Activated T-helper 1 cell treated with anti-CD3 and anti-CD28 coated beads, Interleukin-12 subunit alpha, Interleukin-12 subunit beta, Interleukin-2, Interleukin-4 antibody, amounts not matched to agents 30 ng/mL and 10 ng/mL and 1 ng/mL, durations not matched to agents 14 hours and 24 hours and 36 hours (primary cell): ENCODE measurements at regions not wholly inside any gene's neighbourhood (a gene's known extent, or its start where the extent isn't known, plus 50 kb on each side); places are given as distances from the start of the nearest gene placed in this dataset.

Experiments
- DNase-seq: peaks from one replicate; pipeline ENCODE4 v3.0.0; 2021; ENCODE audit warnings: low spot score
- H3K27ac Mint-ChIP-seq: one replicate; pipeline ENCODE4 v1.8.0; 2021; ENCODE audit warnings: mild to moderate bottlenecking, mixed read lengths
- H3K27me3 Mint-ChIP-seq: one replicate; pipeline ENCODE4 v1.8.0; 2022; ENCODE audit warnings: mild to moderate bottlenecking, moderate library complexity, mixed read lengths; ENCODE audit not compliant: insufficient read depth
- H3K36me3 Mint-ChIP-seq: one replicate; pipeline ENCODE4 v1.8.0; 2021; ENCODE audit warnings: low read depth, mixed read lengths
- H3K4me1 Mint-ChIP-seq: one replicate; pipeline ENCODE4 v1.8.0; 2021; ENCODE audit warnings: low read depth, mixed read lengths
- H3K4me3 Mint-ChIP-seq: one replicate; pipeline ENCODE4 v1.8.0; 2021; ENCODE audit warnings: mild to moderate bottlenecking, moderate library complexity, mixed read lengths
- H3K9me3 Mint-ChIP-seq: one replicate; pipeline ENCODE4 v1.8.0; 2021; ENCODE audit warnings: mixed read lengths
- intact Hi-C: fragments of 100-400 bp; cut with micrococcal nuclease; formaldehyde crosslinking; loops from one replicate; pipeline ENCODE4 v1.15.1; 2024

GRCh38 chr5:103435136-103435889, 127.3 kb downstream of the NUDT12 start:
- intact Hi-C loops: no loop called here
- no peak overlapping the region for H3K4me3 Mint-ChIP-seq
- H3K27me3 Mint-ChIP-seq: peaks cover 2% of the 10 kb centered on the region
- H3K4me1 Mint-ChIP-seq: no peaks in the 10 kb centered on the region
- H3K9me3 Mint-ChIP-seq: peaks cover 12% of the 10 kb centered on the region
- no peak overlapping the region for H3K27ac Mint-ChIP-seq
- no peaks in the 10 kb centered on the region for H3K36me3 Mint-ChIP-seq
- DNase-seq: no peak

- Mint-ChIP-seq H3K36me3 (no peaks in the 10 kb centered on the region), H3K9me3 (peaks cover 2% of the 10 kb centered on the region), H3K4me1 (no peaks in the 10 kb centered on the region), H3K4me3 (no peak overlapping the region), H3K27ac (no peak overlapping the region), H3K27me3 (peaks cover 2% of the 10 kb centered on the region)
- intact Hi-C loops: no loop called here
- DNase-seq: no peak
Observed at GRCh38 chr5:103434057-103434456, 128.5 kb downstream of the NUDT12 start.

- Mint-ChIP-seq H3K9me3 (no peaks in the 10 kb centered on the region), H3K27ac (no peak overlapping the region), H3K4me1 (no peaks in the 10 kb centered on the region), H3K27me3 (peaks cover 2% of the 10 kb centered on the region), H3K36me3 (no peaks in the 10 kb centered on the region), H3K4me3 (no peak overlapping the region)
- intact Hi-C loops: no loop called here
- no peak for DNase-seq
Observed at GRCh38 chr5:103433211-103433610, 129.4 kb downstream of the NUDT12 start.

- H3K4me1 Mint-ChIP-seq: no peaks in the 10 kb centered on the region
- peaks cover 2% of the 10 kb centered on the region for H3K27me3 Mint-ChIP-seq
- H3K27ac Mint-ChIP-seq: no peak overlapping the region
- intact Hi-C loops: no loop called here
- DNase-seq: no peak
- H3K4me3 Mint-ChIP-seq: no peak overlapping the region
- H3K36me3 Mint-ChIP-seq: no peaks in the 10 kb centered on the region
- H3K9me3 Mint-ChIP-seq: no peaks in the 10 kb centered on the region
Observed at GRCh38 chr5:103428923-103429322, 133.7 kb downstream of the NUDT12 start.

GRCh38 chr5:103428411-103428871, 134.1 kb downstream of the NUDT12 start:
- intact Hi-C loops: no loop called here
- Mint-ChIP-seq H3K27ac (no peak overlapping the region), H3K9me3 (no peaks in the 10 kb centered on the region), H3K4me3 (no peak overlapping the region), H3K27me3 (peaks cover 2% of the 10 kb centered on the region), H3K36me3 (no peaks in the 10 kb centered on the region), H3K4me1 (no peaks in the 10 kb centered on the region)
- no peak for DNase-seq

GRCh38 chr5:103427326-103427725, 135.3 kb downstream of the NUDT12 start:
- H3K9me3 Mint-ChIP-seq: no peaks in the 10 kb centered on the region
- DNase-seq: no peak
- no peak overlapping the region for H3K27ac Mint-ChIP-seq
- H3K4me1 Mint-ChIP-seq: no peaks in the 10 kb centered on the region
- intact Hi-C loops: no loop called here
- H3K36me3 Mint-ChIP-seq: no peaks in the 10 kb centered on the region
- H3K27me3 Mint-ChIP-seq: peaks cover 4% of the 10 kb centered on the region
- no peak overlapping the region for H3K4me3 Mint-ChIP-seq

- H3K9me3 Mint-ChIP-seq: no peaks in the 10 kb centered on the region
- DNase-seq: no peak
- H3K27ac Mint-ChIP-seq: no peak overlapping the region
- intact Hi-C loops: no loop called here
- H3K4me3 Mint-ChIP-seq: no peak overlapping the region
- H3K4me1 Mint-ChIP-seq: no peaks in the 10 kb centered on the region
- peaks cover 4% of the 10 kb centered on the region for H3K27me3 Mint-ChIP-seq
- no peaks in the 10 kb centered on the region for H3K36me3 Mint-ChIP-seq
Observed at GRCh38 chr5:103425686-103426454, 136.7 kb downstream of the NUDT12 start.

GRCh38 chr5:103424453-103425205, 138.0 kb downstream of the NUDT12 start:
- Mint-ChIP-seq H3K36me3 (no peaks in the 10 kb centered on the region), H3K4me3 (no peak overlapping the region), H3K27ac (no peak overlapping the region), H3K4me1 (no peaks in the 10 kb centered on the region), H3K27me3 (peaks cover 4% of the 10 kb centered on the region), H3K9me3 (no peaks in the 10 kb centered on the region)
- DNase-seq: no peak
- intact Hi-C loops: no loop called here

- Mint-ChIP-seq H3K27ac (no peak overlapping the region), H3K4me1 (no peaks in the 10 kb centered on the region), H3K4me3 (no peak overlapping the region), H3K27me3 (peaks cover 6% of the 10 kb centered on the region), H3K9me3 (no peaks in the 10 kb centered on the region), H3K36me3 (no peaks in the 10 kb centered on the region)
- no peak for DNase-seq
- intact Hi-C loops: no loop called here
Observed at GRCh38 chr5:103424026-103424425, 138.6 kb downstream of the NUDT12 start.

GRCh38 chr5:103422756-103423155, 139.8 kb downstream of the NUDT12 start:
- no peak for DNase-seq
- Mint-ChIP-seq H3K36me3 (no peaks in the 10 kb centered on the region), H3K9me3 (no peaks in the 10 kb centered on the region), H3K4me3 (no peak overlapping the region), H3K27me3 (peaks cover 9% of the 10 kb centered on the region), H3K27ac (no peak overlapping the region), H3K4me1 (no peaks in the 10 kb centered on the region)
- intact Hi-C loops: no loop called here

- intact Hi-C loops: no loop called here
- no peak overlapping the region for H3K27ac Mint-ChIP-seq
- no peak for DNase-seq
- H3K36me3 Mint-ChIP-seq: no peaks in the 10 kb centered on the region
- H3K4me1 Mint-ChIP-seq: no peaks in the 10 kb centered on the region
- H3K9me3 Mint-ChIP-seq: no peaks in the 10 kb centered on the region
- H3K27me3 Mint-ChIP-seq: peaks cover 20% of the 10 kb centered on the region
- no peak overlapping the region for H3K4me3 Mint-ChIP-seq
Observed at GRCh38 chr5:103414604-103415003, 148.0 kb downstream of the NUDT12 start.

- H3K27ac Mint-ChIP-seq: no peak overlapping the region
- no peaks in the 10 kb centered on the region for H3K36me3 Mint-ChIP-seq
- H3K4me3 Mint-ChIP-seq: no peak overlapping the region
- intact Hi-C loops: no loop called here
- H3K4me1 Mint-ChIP-seq: no peaks in the 10 kb centered on the region
- H3K9me3 Mint-ChIP-seq: no peaks in the 10 kb centered on the region
- no peak for DNase-seq
- peaks cover 12% of the 10 kb centered on the region for H3K27me3 Mint-ChIP-seq
Observed at GRCh38 chr5:103411711-103412110, 150.9 kb downstream of the NUDT12 start.

GRCh38 chr5:103410172-103410571, 151.6 kb downstream of the MACIR start:
- DNase-seq: no peak
- Mint-ChIP-seq H3K27ac (no peak overlapping the region), H3K4me1 (no peaks in the 10 kb centered on the region), H3K4me3 (no peak overlapping the region), H3K9me3 (no peaks in the 10 kb centered on the region), H3K27me3 (peaks cover 10% of the 10 kb centered on the region), H3K36me3 (no peaks in the 10 kb centered on the region)
- intact Hi-C loops: no loop called here
